Activated CD8-positive, alpha-beta memory T cell treated with anti-CD3 and anti-CD28 coated beads, Interleukin-2, amount 50 U/mL, for 1 hour (primary cell): ENCODE measurements at regions not wholly inside any gene's neighbourhood (a gene's known extent, or its start where the extent isn't known, plus 50 kb on each side); places are given as distances from the start of the nearest gene placed in this dataset.
"Not testable (repeated sequence)": the region's sequence is repeated elsewhere in the genome, so short reads cannot be mapped to it uniquely, and the experiment has no call there.

ENCODE experiments used
- DNase-seq: peaks from one replicate; pipeline ENCODE4 v3.0.0-alpha.2; 2020; ENCODE audit errors: extremely low read depth

DNA sequence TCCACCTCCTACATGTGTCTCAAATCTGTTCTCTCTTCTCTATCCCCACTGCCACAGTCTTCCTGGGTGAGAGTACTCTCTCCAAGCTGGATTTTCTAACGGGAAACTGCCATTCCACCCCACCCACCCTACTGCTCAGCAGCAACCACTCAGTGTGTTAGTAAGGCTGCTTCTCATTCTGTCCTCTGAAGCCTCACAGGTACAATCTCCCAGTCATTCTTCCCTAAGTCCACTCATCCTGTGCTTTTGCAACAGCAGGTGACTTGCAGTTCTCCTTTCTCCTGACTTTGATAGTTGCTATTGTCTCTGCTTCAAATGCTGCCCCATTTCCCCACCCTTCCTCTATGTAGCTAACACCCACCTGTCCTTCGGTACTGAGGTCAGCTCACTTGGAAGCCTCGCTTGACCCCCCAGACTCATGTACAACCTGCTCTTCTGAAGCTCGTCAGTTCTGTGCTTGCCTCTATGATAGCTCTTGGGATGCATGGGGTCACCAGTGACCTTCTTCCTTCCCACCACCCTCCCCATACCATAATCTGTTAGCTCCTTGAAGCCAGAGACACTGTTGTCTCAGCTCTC, 188.9 kb downstream of the RRAGC start:
- no peak for DNase-seq

DNA sequence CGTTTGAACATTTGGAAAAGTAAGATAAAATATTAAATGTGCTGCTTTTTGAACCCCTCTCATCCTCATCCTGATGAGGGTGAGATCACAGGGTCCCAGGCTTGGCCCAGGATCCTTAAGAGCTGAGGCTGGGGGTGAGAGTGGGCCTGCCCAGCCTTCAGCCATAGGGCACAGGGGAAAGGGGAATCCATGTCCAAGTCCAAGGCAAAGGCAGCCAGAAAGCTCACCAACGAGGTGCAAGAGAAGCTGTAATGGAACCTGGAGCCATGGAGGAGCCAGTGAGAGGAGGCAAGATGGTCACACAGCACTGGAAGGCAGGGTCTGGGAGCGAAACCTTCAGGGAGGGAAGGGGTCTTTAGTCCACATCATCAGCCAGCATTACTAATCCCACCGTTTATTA, 191.9 kb downstream of the RRAGC start:
- DNase-seq: no peak

DNA sequence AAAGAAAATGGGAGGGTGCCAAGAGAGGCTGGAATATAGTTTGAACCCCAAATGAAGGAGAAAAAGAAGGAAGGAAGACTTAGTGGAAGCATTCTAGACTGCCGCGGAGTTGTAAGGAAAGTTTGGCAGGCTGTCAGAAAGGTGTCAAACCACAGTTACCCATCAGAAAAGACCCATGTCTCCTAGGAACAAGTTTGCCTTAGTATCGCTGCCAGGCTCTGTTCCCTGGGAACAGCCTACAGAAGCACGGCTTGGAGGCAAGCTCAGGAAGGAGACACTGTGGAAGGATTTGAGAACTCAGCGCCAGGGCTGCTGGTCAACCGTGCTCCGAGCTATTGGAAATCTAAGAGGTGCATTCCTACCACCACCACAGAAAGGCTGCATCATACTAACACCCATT, 197.4 kb downstream of the RRAGC start:
- no peak for DNase-seq

DNA sequence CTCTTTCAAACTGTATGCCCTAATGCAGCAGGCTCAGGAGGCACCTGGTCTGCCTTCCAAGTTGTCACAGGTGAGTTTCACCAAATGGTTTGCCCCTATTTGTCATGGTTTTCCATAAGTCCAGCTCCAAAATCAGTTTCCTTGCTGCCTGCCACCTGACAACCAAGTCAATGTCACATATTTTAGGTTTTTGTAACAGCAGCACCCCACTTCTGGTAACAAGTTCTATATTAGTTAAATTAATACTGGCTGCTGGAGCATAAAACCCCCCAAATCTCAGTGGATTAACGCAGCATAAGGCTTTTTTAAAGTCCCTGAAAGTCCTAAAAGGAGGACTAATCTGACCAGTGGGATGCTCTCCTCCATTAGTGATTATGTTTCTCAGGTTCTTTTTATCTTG, 200.7 kb downstream of the RRAGC start:
- DNase-seq: no peak

DNA sequence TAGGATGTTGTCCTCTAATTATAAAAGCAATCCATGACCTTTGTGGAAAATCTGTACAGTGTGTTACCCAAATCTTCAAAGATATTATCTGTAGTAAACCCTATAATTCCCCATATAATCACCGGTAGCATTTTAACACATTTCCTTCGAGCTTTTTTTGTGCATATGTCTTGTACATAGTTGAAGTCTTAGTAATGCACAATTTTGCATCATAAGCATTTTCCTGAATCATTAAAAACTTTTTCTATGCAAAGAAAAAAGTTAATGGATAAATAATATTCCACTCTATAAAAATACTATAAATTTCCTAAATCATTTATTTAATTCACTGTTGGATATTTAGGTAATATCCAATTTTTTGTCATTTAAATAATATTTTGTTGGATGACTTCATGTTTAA, 201.7 kb downstream of the RRAGC start:
- no peak for DNase-seq

DNA sequence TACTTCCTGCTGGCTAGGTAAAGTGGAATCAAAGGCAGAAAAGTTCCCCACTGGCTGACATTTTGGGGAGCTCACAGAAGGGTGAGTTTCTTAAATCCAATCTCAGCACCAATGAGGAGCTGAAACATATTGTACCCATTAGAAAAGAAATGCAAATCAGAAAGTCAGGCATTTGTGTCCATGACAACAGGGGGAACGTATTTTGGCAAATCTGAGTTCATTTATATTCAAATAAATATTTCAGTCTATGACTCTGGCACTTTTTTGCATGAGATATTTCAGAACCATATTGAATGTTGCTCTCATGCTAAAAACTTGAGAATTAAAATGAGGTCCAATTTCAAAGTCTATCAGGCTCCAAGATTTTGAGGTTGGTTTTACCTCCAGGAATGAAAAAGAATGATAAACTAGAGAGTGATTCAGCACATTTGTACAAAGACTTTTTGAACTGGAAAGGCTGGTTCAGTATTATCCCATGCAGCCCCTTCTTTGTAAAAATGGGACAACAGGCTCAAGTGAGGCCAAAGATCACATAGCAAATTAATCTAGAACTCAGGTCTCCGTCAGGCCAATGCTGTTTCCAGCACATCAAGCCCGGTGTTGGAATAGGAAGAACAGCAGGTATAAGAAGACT, 202.2 kb downstream of the RRAGC start:
- DNase-seq: no peak

DNA sequence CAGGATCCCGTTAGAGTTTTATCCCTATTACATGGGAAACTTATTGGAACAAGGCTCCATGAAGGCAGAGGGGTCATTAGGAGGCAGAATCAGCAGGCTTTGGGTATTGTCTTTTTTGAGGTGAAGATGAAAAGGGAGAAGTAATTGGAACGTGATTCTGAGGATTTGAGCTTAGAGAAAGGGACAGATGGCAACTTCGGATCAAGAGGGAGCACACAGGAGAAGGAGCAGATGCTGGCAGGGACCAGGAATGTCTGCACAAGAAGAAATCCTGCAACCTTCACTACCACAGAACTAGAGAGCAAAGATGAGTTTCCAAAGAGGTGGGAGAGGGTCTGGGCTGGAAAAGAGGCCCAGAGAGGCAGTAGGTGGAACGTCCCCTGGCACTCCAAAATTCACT, 202.8 kb downstream of the RRAGC start:
- DNase-seq: no peak

DNA sequence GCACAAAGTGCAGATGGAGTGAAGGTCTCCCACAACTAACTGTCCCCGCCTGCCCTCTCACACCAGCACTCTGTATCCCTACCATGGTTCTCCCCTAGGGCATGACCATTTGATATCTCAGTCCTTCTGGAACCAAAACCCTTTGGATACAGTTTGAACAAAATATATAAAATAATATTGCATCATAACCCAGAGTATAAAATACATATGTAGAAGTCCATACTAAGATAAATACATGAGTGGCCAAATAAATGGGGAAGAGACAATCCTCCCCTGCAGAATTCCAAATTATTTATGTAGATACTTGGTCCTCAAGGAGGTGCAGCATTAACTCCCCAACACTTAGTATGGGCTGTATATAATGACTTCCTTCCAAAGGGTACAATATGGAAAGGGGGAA, 207.4 kb downstream of the RRAGC start:
- DNase-seq: no peak

DNA sequence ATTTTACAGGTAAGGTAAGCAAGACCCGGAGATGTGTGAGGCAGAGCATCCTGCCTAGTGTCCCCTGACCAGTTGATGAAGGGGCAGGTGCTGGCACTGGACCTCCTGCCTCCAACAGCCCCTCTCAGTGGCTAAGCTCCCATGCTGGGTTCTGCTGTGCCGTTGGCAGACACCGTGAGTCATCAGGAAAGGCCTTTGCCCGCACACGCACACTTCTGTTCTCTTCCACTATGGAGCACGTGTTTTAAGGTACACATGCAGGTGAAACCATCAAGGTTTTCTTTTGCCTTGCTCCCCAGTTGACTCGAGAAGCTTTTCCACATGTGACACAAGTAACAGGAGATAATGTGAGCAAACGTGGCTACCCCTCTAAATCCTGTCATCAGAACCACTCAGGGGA, 207.9 kb downstream of the RRAGC start:
- DNase-seq: no peak

DNA sequence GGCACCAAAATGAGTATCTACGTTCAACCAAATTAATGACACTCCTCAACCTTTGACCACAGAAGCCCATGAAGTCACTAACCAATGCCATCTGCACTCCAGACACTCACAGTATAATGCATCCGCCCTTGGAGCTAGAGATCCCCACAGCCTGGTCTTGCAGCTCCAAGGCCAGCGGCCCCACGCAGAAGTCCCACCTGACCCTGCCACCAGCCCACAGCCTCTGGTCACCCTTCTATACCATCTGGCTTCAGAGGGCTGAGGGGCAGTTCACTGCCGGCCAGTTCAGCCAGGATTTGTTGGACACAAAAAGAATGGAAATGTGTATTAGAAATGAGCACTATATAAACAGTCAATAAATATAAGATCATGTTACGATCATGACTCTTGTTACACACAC, 211.2 kb downstream of the RRAGC start:
- no peak for DNase-seq

DNA sequence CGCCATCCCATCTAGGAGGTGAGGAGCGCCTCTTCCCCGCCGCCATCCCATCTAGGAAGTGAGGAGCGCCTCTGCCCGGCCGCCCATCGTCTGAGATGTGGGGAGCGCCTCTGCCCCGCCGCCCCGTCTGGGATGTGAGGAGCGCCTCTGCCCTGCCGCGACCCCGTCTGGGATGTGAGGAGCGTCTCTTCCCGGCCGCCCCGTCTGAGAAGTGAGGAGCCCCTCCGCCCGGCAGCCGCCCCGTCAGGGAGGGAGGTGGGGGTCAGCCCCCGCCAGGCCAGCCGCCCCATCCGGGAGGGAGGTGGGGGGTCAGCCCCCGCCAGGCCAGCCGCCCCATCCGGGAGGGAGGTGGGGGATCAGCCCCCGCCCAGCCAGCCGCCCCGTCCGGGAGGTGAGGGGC, 212.2 kb downstream of the RRAGC start:
- not testable (repeated sequence) for DNase-seq

DNA sequence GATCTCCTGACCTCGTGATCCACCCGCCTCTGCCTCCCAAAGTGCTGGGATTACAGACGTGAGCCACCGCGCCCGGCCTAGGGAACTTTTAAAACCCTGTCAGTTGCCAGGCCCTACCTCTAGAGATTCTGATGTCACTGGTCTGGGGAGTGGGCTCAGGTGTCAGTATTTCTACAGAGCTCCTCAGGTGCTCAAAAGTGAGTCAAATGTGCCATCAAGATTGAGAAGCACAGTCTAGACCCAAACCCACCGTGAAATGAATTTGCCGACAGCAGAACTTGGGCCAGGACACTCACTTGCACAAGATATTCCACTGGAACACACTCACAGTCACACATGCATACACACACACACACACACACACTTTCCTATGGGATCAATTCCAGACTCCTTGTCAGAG, 215.5 kb downstream of the RRAGC start:
- DNase-seq: no peak

DNA sequence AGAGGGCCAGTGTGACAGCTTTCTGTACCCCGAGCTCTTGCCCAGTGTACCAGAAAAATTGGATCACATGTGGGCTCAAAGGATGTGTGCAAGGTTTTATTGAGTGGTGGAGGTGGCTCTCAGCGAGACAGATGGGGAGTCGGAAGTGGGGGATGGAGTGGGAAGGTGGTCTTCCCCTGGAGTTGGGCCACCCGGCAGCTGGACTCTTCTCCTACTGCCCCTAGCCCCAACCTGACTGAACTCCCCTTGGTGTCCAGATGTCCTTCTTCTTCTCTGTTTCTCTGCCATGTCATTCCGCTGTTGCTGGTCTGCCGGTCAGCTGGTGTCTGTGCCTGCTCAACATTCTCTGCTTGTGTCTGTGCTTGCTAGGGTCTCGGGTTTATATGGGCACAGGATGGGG, 217.9 kb downstream of the RRAGC start:
- no peak for DNase-seq

DNA sequence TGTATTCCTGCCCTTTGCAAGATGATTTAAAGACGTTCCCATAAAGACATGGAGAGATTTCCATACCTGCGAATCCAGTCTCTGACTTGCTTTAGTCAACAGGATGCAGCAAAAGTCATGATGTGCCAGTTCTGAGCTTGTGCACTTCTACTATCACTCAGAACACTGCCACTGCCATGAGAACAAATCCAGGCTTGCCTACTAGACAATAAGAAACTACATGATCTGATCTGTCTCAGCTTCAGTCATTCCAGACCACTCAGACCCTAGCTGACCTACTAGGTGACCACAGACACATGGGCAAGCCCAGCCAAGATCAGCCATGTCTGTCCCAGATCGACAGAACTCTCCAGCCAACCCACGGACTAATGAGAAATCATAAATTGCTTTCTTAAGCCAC, 219.2 kb downstream of the RRAGC start:
- DNase-seq: no peak

DNA sequence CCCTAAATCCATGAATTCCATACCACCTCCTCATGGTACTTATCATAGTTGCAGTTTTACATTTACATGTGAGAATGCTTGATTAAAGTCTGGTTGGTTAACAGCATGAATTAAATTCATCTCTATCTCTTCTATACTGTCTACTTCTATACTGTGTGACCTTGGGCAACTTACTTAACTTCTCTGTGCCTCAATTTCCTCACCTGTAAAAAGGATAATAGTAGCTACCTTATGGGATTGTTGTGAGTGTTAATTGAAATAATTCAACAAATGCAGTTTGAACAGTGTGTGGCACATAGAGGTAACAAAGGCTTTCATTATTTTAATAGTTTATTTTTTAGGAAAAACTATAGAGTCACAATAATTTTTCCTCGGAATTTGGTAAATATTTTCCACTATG, 231.3 kb downstream of the RRAGC start:
- DNase-seq: no peak

DNA sequence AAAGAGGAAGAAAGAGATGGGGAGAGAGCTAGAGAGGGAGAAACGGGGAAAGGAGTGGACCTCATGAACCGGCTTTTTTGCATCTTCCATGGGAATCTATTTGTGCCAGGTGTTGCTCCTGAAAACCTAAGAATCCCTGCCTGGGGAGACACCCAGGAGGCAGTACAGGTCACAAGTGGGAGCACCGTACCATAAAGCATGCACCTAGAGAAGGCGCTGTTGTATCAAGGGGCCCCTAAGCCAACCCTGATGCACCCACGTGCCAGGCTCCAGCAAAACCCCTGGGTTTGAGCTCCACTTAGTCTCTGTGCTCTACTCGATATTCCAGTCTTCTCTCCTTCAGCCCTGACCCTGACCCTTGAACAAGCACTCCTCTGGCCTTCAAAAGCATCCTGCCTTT, 233.6 kb downstream of the RRAGC start:
- no peak for DNase-seq

DNA sequence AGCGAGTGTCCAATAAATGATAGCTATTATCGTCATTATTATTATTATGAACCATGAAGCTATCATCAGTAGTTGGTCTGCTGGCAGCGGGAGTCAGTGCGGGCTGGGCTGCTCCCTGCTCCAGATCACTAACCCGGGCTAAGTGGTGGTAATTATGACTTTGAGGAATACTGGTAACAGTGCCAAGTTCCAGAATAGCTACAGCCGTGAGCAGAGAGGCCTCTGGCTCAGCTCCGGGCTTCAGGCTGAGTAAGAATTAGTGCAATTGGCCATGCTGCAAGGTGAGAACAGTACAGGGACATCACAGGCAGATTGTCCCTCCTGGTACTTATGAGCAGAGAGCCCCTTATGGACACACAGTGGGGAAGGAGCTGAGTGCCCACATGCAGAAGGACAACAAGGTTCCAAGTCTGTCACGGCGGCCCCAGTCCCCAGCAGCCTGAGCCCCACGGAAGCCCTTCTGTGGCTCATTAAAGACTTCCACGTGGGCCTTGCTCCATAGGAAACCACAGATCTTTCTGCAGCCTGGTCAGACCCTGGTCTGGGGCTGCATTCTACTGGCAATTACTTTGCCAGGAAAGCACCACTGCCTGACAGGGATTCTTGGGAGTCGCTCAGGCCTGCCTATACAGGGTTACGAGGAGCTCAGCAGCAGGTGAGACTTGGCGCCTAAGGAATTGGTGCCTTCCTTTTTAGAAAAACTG, 235.1 kb downstream of the RRAGC start:
- no peak for DNase-seq

DNA sequence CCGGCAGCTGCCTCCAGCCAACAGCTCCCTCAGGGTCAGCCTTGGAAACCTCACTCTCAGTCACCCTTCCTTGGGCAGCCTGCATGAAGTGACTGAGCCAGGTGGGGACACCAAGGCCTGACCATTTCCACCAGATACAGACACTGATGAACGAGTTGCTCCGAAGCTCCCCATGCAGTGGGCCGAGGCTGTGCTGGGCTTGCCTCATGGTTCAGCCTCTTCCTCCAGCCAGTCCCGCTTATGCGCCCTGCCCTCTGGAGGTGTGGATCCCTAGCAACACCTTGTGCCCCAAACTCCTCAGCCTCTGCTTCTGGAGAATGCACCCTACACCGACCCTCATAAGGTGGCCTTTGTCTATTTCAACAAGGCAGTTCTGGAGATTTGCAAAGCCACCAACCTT, 236.0 kb downstream of the RRAGC start:
- no peak for DNase-seq

DNA sequence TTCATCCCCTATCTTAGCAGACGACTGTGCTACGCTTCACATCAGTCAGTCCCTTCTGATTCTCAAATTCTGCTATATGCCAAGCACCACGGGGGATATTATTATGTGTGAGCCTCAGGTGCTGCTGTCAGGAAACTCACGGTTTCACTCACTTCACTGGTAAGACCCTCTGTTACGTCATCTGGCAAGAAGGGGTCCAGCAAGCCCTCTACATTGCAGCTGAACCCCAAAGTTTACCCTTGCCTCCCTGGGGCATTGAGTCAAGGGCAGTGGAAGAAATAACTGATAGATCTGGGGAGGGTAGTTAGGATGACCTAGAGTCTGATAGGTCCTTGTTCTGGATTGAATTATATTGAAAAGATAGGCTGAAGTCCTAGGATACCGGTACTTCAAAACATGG, 237.4 kb downstream of the RRAGC start:
- no peak for DNase-seq

DNA sequence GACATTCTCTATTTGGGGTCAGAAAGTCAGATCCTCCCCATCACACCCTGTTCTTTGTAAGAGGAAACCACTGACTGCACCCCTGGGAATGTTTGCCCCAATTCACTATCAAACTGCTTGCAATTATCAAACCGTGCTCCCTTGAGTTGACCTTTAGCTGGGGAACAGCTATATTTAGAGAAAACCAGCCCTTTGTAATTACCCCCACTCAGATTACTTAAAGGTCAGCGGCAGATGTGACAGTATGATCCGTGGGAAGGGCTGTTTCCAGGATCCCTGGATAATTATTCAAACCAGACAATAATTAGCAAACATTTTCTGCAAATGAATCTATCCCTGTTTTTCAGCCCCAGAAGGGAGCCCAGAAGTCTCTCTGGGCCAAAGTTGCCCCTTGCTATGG, 242.7 kb downstream of the RRAGC start:
- no peak for DNase-seq

DNA sequence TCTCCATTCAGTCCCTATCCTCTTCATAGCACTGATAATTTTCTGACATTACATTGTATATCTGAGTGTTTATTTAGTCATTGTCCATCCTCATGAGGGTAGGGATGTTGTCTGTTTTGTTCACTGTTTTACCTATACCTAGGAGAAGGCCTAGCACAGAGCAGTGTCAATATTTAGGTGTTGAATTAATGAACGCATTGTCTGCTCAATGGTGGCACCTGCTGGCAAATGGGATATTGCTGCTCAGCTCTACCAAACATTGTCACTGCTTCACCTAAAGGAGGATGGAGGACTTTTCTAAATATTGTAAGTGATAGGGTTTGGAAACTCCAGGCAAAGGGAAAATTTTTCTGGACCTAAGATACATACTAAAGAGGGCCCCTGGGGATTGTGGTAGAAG, 243.9 kb downstream of the RRAGC start:
- DNase-seq: no peak

DNA sequence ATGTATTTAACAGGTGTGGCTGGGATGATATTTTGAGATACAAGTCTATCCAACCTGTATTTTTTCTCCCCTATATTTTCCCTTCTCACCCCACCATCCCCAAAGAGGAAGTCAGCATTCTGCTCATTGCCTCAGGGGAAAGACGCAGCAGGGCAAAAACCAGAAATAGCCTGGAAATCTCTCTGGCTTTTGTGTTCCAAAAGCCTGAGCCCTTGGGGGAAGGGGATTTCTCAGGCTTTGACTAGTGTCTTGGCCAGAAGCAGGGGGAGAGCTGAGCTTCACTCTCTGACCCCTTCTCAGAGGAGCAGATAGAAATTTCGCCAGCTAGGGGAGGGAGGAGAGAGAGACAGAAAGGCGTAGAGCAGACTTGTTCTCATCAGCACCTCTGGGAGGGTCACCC, 244.7 kb downstream of the RRAGC start:
- DNase-seq: no peak

DNA sequence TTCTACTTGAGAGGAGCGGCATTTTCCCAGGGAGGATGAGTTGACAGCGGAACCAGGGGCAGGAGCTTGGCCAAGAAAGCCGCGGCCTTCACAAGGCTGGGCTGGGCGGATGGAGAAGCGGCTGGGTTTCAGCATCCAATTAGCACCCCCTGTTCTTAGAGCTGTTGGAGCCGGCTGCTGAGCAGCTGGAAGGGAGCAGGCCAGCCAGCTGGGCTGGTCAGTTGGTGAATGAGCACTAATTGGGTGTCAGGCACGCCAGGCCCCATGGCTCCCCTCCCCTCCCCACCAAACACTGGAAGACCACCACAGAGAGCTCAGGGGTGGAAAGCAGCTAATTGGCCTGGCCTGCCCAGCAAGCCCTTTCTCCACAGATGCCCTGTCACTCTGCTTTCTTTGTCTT, 245.6 kb downstream of the RRAGC start:
- no peak for DNase-seq

DNA sequence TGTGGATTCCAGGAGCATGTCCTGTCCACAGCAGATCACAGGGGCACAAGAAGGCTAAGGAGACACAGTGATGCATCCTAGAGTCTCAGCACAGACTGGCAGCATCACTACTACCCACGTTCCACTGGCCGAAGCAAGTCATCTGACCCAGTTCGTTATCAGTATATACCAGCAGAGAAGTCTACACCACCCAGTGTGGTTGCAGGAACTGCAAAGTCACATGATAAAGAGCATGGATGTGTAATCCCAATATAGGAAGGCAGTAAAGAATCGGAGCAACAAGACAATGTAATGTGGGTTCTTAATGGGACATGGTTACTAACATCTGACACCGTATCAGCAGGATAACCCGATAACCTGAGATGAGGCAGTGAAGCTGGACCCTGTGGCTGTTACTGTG, 246.6 kb downstream of the RRAGC start:
- DNase-seq: no peak
